ENCODE measurements at regions not wholly inside any gene's neighbourhood (a gene's known extent, or its start where the extent isn't known, plus 50 kb on each side); places are given as distances from the start of the nearest gene placed in this dataset.
A peak's percentile ranks its signal among the peaks of the same experiment; 100 is the strongest.

- H3K9me3 ChIP-seq (ENCODE audit: control insufficient read depth in 4 of 4, insufficient read depth in 3 of 4, low read length in 3 of 4), result no peaks in the 10 kb centered on the region
- H3K9ac ChIP-seq (ENCODE audit: insufficient read depth in 1 of 2, low read length in 2 of 2), result no peak overlapping the region
- no peak overlapping the region for H3K4me3 ChIP-seq
- no peaks in the 10 kb centered on the region for H3K27me3 ChIP-seq (ENCODE audit: control insufficient read depth in 3 of 3, insufficient read depth in 3 of 3, low read length in 2 of 3)
- DNase-seq (no peak), ATAC-seq (ENCODE audit: insufficient read depth, low FRiP score) (no peak)
- H3K4me1 ChIP-seq (ENCODE audit: control insufficient read depth in 5 of 5, insufficient read depth in 5 of 5, low read length in 5 of 5), result no peaks in the 10 kb centered on the region
- no peaks in the 10 kb centered on the region for H3K36me3 ChIP-seq (ENCODE audit: control insufficient read depth in 4 of 4, insufficient read depth in 4 of 4, low read length in 4 of 4)
- H3K27ac ChIP-seq (ENCODE audit: low read depth in 1 of 2, low read length in 1 of 2), result no peak overlapping the region
- 60 to 76% methylated on average over 2 of the region's 2 CpGs for WGBS, 2 donors
- TF ChIP-seq CTCF (IDR thresholded peaks at IDR 0.05; ENCODE audit: control extremely low read depth, extremely low read depth), result no peak
Observed at GRCh38 chr16:51497541-51498211, 346.6 kb upstream of the SALL1 start.

- Histone ChIP-seq H3K4me1 (ENCODE audit: control insufficient read depth in 5 of 5, insufficient read depth in 5 of 5, low read length in 5 of 5) (no peaks in the 10 kb centered on the region), H3K27ac (ENCODE audit: low read depth in 1 of 2, low read length in 1 of 2) (no peak overlapping the region), H3K9ac (ENCODE audit: insufficient read depth in 1 of 2, low read length in 2 of 2) (no peak overlapping the region), H3K27me3 (ENCODE audit: control insufficient read depth in 3 of 3, insufficient read depth in 3 of 3, low read length in 2 of 3) (no peaks in the 10 kb centered on the region), H3K9me3 (ENCODE audit: control insufficient read depth in 4 of 4, insufficient read depth in 3 of 4, low read length in 3 of 4) (peaks cover 0 to 7% (median 0%) of the 10 kb centered on the region in 4 donors), H3K36me3 (ENCODE audit: control insufficient read depth in 4 of 4, insufficient read depth in 4 of 4, low read length in 4 of 4) (no peaks in the 10 kb centered on the region), H3K4me3 (no peak overlapping the region)
- ATAC-seq (ENCODE audit: insufficient read depth, low FRiP score) (no peak), DNase-seq (peak in 1 of 3 donors; percentile 2)
- TF ChIP-seq CTCF (IDR thresholded peaks at IDR 0.05; ENCODE audit: control extremely low read depth, extremely low read depth), result no peak
- 13 to 21% methylated on average over 6 of the region's 6 CpGs for WGBS, 2 donors
Observed at GRCh38 chr16:51490866-51491265, 339.8 kb upstream of the SALL1 start.

GRCh38 chr16:51487880-51488279 lies 336.8 kb upstream of the SALL1 start:
- H3K27me3 ChIP-seq (ENCODE audit: control insufficient read depth in 3 of 3, insufficient read depth in 3 of 3, low read length in 2 of 3), result no peaks in the 10 kb centered on the region
- peaks cover 0 to 7% (median 0%) of the 10 kb centered on the region in 4 donors for H3K9me3 ChIP-seq (ENCODE audit: control insufficient read depth in 4 of 4, insufficient read depth in 3 of 4, low read length in 3 of 4)
- WGBS, 2 donors, result 80 to 91% methylated on average over 2 of the region's 2 CpGs
- H3K4me3 ChIP-seq, result no peak overlapping the region
- H3K9ac ChIP-seq (ENCODE audit: insufficient read depth in 1 of 2, low read length in 2 of 2), result no peak overlapping the region
- no peaks in the 10 kb centered on the region for H3K4me1 ChIP-seq (ENCODE audit: control insufficient read depth in 5 of 5, insufficient read depth in 5 of 5, low read length in 5 of 5)
- no peaks in the 10 kb centered on the region for H3K36me3 ChIP-seq (ENCODE audit: control insufficient read depth in 4 of 4, insufficient read depth in 4 of 4, low read length in 4 of 4)
- DNase-seq (no peak), ATAC-seq (ENCODE audit: insufficient read depth, low FRiP score) (no peak)
- TF ChIP-seq CTCF (IDR thresholded peaks at IDR 0.05; ENCODE audit: control extremely low read depth, extremely low read depth), result no peak
- H3K27ac ChIP-seq (ENCODE audit: low read depth in 1 of 2, low read length in 1 of 2), result no peak overlapping the region

Measured in lung (tissue), 11 donors.